ENCODE measurements at regions not wholly inside any gene's neighbourhood (a gene's known extent, or its start where the extent isn't known, plus 50 kb on each side); places are given as distances from the start of the nearest gene placed in this dataset.

GRCh38 chr2:155377931-155378444 is 679.5 kb downstream of the KCNJ3 start:
- DNase-seq: no peak

GRCh38 chr2:155377266-155377680 is 678.8 kb downstream of the KCNJ3 start:
- DNase-seq: no peak

- no peak for DNase-seq
These were observed 674.5 kb downstream of the KCNJ3 start for GRCh38 chr2:155372969-155373368.

GRCh38 chr2:155368934-155369333 is 670.4 kb downstream of the KCNJ3 start:
- no peak for DNase-seq

- DNase-seq: no peak
These were observed 666.3 kb downstream of the KCNJ3 start for GRCh38 chr2:155364766-155365165.

- no peak for DNase-seq
These were observed 664.9 kb downstream of the KCNJ3 start for GRCh38 chr2:155363349-155363888.

- no peak for DNase-seq
These were observed 658.7 kb downstream of the KCNJ3 start for GRCh38 chr2:155357172-155357571.

GRCh38 chr2:155356250-155356649 is 657.8 kb downstream of the KCNJ3 start:
- no peak for DNase-seq

GRCh38 chr2:155350783-155351580 is 652.5 kb downstream of the KCNJ3 start:
- no peak for DNase-seq

GRCh38 chr2:155332016-155332415 is 633.5 kb downstream of the KCNJ3 start:
- no peak for DNase-seq

GRCh38 chr2:155320236-155320635 is 621.7 kb downstream of the KCNJ3 start:
- no peak for DNase-seq

GRCh38 chr2:155318710-155319109 is 620.2 kb downstream of the KCNJ3 start:
- no peak for DNase-seq

GRCh38 chr2:155315768-155316167 is 617.3 kb downstream of the KCNJ3 start:
- no peak for DNase-seq

GRCh38 chr2:155310589-155310988 is 612.1 kb downstream of the KCNJ3 start:
- DNase-seq: peak; percentile 4

- no peak for DNase-seq
These were observed 611.0 kb downstream of the KCNJ3 start for GRCh38 chr2:155309483-155309882.

GRCh38 chr2:155308367-155309009 is 610.0 kb downstream of the KCNJ3 start:
- DNase-seq: no peak

GRCh38 chr2:155301221-155301620 is 602.7 kb downstream of the KCNJ3 start:
- no peak for DNase-seq

- no peak for DNase-seq
These were observed 599.5 kb downstream of the KCNJ3 start for GRCh38 chr2:155298001-155298400.

GRCh38 chr2:155294358-155294757 is 595.9 kb downstream of the KCNJ3 start:
- DNase-seq: no peak

- DNase-seq: no peak
These were observed 583.4 kb downstream of the KCNJ3 start for GRCh38 chr2:155281907-155282306.

GRCh38 chr2:155273323-155273722 is 574.8 kb downstream of the KCNJ3 start:
- no peak for DNase-seq

- no peak for DNase-seq
These were observed 568.1 kb downstream of the KCNJ3 start for GRCh38 chr2:155266583-155266982.

GRCh38 chr2:155266109-155266508 is 567.6 kb downstream of the KCNJ3 start:
- no peak for DNase-seq

- DNase-seq: no peak
These were observed 558.3 kb downstream of the KCNJ3 start for GRCh38 chr2:155256803-155257202.

All from NCI-H226 (cell line).